HepG2 (cell line): ENCODE measurements at regions not wholly inside any gene's neighbourhood (a gene's known extent, or its start where the extent isn't known, plus 50 kb on each side); places are given as distances from the start of the nearest gene placed in this dataset.
A peak's percentile ranks its signal among the peaks of the same experiment; 100 is the strongest.

Experiments used
- ATAC-seq: fragments of 200-7000 bp; cut with Tn5 transposase; 3 replicates; pipeline ENCODE4 v1.9.1; 2020; ENCODE audit warnings: mild to moderate bottlenecking, moderate library complexity
- BruUV-seq: library from RNA; stranded (reverse); fragments of 400-500 nt; replicated peaks from 2 replicates; lab custom pipeline; 2021; lab: Mats Ljungman, UMichigan
- CTCF ChIA-PET: fragments of 300-600 bp; formaldehyde crosslinking; extraction: SDS; loops from one replicate; lab custom pipeline; 2021; ENCODE audit warnings: low total read pairs, inconsistent platforms, low intra/inter-chr PET ratio; lab: Yijun Ruan, JAX
- POLR2A ChIA-PET: fragments of 350-600 bp; sonication (Branson Sonifier 250); formaldehyde crosslinking; loops from one replicate; lab custom pipeline; 2020; ENCODE audit warnings: antibody characterized with exemption, inconsistent platforms; lab: Yijun Ruan, JAX
- DNase-seq: peaks from one replicate; pipeline ENCODE4 v3.0.0-alpha.2; 2015; ENCODE audit warnings: low spot score
- FAIRE-seq: peaks from 3 replicates; lab custom pipeline; 2011; peaks lifted over from hg19 to GRCh38; lab: Jason Lieb, UNC
- H2AFZ ChIP-seq: one replicate; pipeline ENCODE4 v1.6.1; 2011; ENCODE audit warnings: low read length, inconsistent platforms
- H3K27ac ChIP-seq: fragments of 300-600 bp; 3 replicates; pipeline ENCODE4 v1.8.0; 2011; ENCODE audit warnings: mixed run types, mild to moderate bottlenecking, mixed read lengths, low read length, inconsistent platforms; ENCODE audit not compliant: insufficient read depth; ENCODE audit errors: extremely low read length
- H3K27me3 ChIP-seq, 2 experiments: fragments of 200-600 bp in 1 of 2; 2 replicates in 1 of 2; 3 replicates in 1 of 2; pipeline versions ENCODE4 v1.6.0 to v1.8.0; 2011; ENCODE audit warnings: low read length in 2 of 2, mild to moderate bottlenecking in 2 of 2, moderate library complexity in 2 of 2, inconsistent platforms in 1 of 2; ENCODE audit not compliant: insufficient read depth in 2 of 2, control insufficient read depth in 1 of 2
- H3K36me3 ChIP-seq, 2 experiments: fragments of 200-600 bp in 1 of 2; replicated peaks in 1 of 2; 2 replicates in 1 of 2; 3 replicates in 1 of 2; pipeline versions ENCODE4 v1.5.1 to v1.8.0; 2011; ENCODE audit warnings: low read length in 2 of 2, inconsistent platforms in 1 of 2; ENCODE audit not compliant: insufficient read depth in 2 of 2, control insufficient read depth in 1 of 2
- H3K4me1 ChIP-seq: 2 replicates; pipeline ENCODE4 v1.5.1; 2012; ENCODE audit warnings: low read length, inconsistent platforms; ENCODE audit not compliant: insufficient read depth
- H3K4me2 ChIP-seq: 2 replicates; pipeline ENCODE4 v1.6.0; 2011; ENCODE audit warnings: low read depth, low read length, inconsistent platforms
- H3K4me3 ChIP-seq, 3 experiments: fragments of 200-600 bp in 1 of 3; sonication (generic), shearing (Covaris generic) in 1 of 3; replicated peaks in 1 of 3; 2 replicates each; pipeline ENCODE4 v1.5.1; 2011 to 2016; ENCODE audit warnings: low read length in 3 of 3, inconsistent platforms in 2 of 3, low read depth in 2 of 3, mild to moderate bottlenecking in 2 of 3, control low read depth in 1 of 3, mixed read lengths in 1 of 3; ENCODE audit not compliant: insufficient read depth in 1 of 3
- H3K79me2 ChIP-seq: one replicate; pipeline ENCODE4 v1.6.1; 2011; ENCODE audit warnings: low read length, inconsistent platforms; ENCODE audit not compliant: insufficient read depth
- H3K9ac ChIP-seq: 2 replicates; pipeline ENCODE4 v1.6.0; 2011; ENCODE audit warnings: mild to moderate bottlenecking, low read depth, low read length, inconsistent platforms; ENCODE audit not compliant: insufficient read depth
- H3K9me3 ChIP-seq: 2 replicates; pipeline ENCODE4 v1.5.1; 2012; ENCODE audit warnings: mild to moderate bottlenecking, low read length
- H4K20me1 ChIP-seq: 2 replicates; pipeline ENCODE4 v1.6.0; 2011; ENCODE audit warnings: inconsistent platforms, mild to moderate bottlenecking, low read length, moderate library complexity; ENCODE audit not compliant: insufficient read depth
- MTF2 ChIP-seq: sonication (generic); formaldehyde crosslinking; IDR thresholded peaks from 2 replicates; pipeline ENCODE4 v1.5.0; 2020; ENCODE audit warnings: missing genetic modification reagents, borderline replicate concordance
- POGZ ChIP-seq: sonication (generic); formaldehyde crosslinking; IDR thresholded peaks from 2 replicates; pipeline ENCODE4 v1.4.0; 2020; ENCODE audit warnings: mild to moderate bottlenecking, missing genetic modification reagents
- ZNF260 ChIP-seq: sonication (generic); formaldehyde crosslinking; IDR thresholded peaks from 2 replicates; pipeline ENCODE4 v1.4.0; 2020; ENCODE audit warnings: missing genetic modification reagents, low read depth, mild to moderate bottlenecking, borderline replicate concordance
- ZNF629 ChIP-seq: sonication (generic); formaldehyde crosslinking; conservative IDR thresholded peaks from 2 replicates; pipeline ENCODE4 v1.5.0; 2020; ENCODE audit warnings: missing genetic modification reagents
- ZSCAN25 ChIP-seq: sonication (generic); formaldehyde crosslinking; IDR thresholded peaks from 2 replicates; pipeline ENCODE4 v1.8.0; 2022; ENCODE audit warnings: mild to moderate bottlenecking, missing genetic modification reagents
- WGBS: methylation state at CpG from one replicate; pipeline ENCODE4 v1.1.6; 2017; ENCODE audit warnings: low lambda C conversion rate; 5-methylcytosine and 5-hydroxymethylcytosine counted together
- in situ Hi-C: cut with HindIII; loops from 2 replicates; pipeline ENCODE4 v1.10.0; 2017; ENCODE audit warnings: low pct_unique_long_range_greater_than_20kb; ENCODE audit not compliant: extremely low pct_ligation_motif_present
- intact Hi-C: fragments of 100-400 bp; cut with micrococcal nuclease; formaldehyde crosslinking; loops from one replicate; pipeline ENCODE4 v1.10.0; 2022; ENCODE audit not compliant: unreplicated experiment
- TF ChIP-seq, protein P1 (sequence below): sonication (generic); formaldehyde crosslinking; conservative IDR thresholded peaks from 2 replicates; pipeline ENCODE4 v1.4.0; 2020; ENCODE audit warnings: missing genetic modification reagents
- TF ChIP-seq, protein P2 (sequence below): sonication (generic); formaldehyde crosslinking; IDR thresholded peaks from 2 replicates; pipeline ENCODE4 v1.5.0; 2020; ENCODE audit warnings: mild to moderate bottlenecking, missing genetic modification reagents

DNA sequence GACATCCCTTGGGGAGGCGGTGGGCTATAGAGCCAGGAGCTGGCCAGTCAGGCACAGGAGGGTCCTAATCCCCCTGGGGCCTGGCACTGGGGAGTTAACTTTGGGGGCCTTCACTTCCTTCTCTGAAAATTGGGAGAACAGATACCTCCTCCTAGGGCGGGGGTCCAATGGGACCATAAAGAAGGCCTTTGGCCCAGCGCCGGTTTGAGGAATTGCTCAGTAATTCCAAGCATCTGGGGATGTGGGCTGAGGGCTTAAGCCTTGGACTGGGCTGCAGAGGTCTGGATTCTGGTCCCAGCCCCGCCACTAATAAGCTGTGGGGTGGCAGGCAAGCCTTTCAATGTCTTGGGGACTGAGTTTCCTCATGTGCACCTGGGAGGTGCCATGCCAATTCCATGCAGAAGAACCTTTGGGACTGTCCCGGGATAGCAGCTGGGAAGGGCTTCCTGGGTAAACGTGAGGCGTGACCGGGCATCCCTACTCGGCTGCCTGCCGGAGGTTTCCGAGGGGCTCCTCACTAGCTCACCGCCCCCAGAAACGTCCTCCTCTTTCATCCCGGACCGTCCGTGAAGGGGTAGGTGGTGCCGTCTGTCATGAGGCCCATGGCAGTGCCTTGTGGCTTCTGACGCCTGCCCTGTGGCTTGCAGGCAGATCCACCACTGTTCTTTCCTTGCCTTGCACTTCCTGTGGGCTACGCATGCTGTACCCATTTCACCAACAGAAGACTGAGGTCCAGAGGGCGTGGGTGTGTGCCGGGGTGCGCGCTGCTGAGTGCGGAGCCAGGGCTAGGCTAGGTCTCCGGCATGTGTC is 67.4 kb upstream of the HPCAL1 start:
- no peaks in the 10 kb centered on the region for H4K20me1 ChIP-seq
- no peak overlapping the region for H3K9ac ChIP-seq
- no peak overlapping the region for H3K4me3 ChIP-seq
- H3K36me3 ChIP-seq: no peaks in the 10 kb centered on the region
- DNase-seq: no peak
- H3K27me3 ChIP-seq: peaks cover 19 to 91% of the 10 kb centered on the region in 2 experiments
- ATAC-seq: no peak
- intact Hi-C loops (no loop called here), in situ Hi-C loops (no loop called here)
- BruUV-seq: no TSS peak
- no peaks in the 10 kb centered on the region for H3K9me3 ChIP-seq
- H3K4me2 ChIP-seq: no peak overlapping the region
- H3K79me2 ChIP-seq: no peaks in the 10 kb centered on the region
- no peak overlapping the region for H2AFZ ChIP-seq
- POLR2A ChIA-PET: no interaction called here
- H3K27ac ChIP-seq: no peak overlapping the region
- 0 out of 2 replicates have a peak, but pooled peaks cover 5% of the 10 kb centered on the region for H3K4me1 ChIP-seq
- FAIRE-seq: no peak
- CTCF ChIA-PET: no interaction called here
- 29% methylated on average over 17 of the region's 26 CpGs for WGBS
- TF ChIP-seq ZNF629 (CRISPR knock-in tag): peak; percentile 78
- TF ChIP-seq ZSCAN25: no peak
- 0 out of 2 replicates have a peak, but pooled peaks have one; percentile 44 for TF ChIP-seq MTF2 (CRISPR knock-in tag)
- TF ChIP-seq, all 625 proteins: peak for 2

DNA sequence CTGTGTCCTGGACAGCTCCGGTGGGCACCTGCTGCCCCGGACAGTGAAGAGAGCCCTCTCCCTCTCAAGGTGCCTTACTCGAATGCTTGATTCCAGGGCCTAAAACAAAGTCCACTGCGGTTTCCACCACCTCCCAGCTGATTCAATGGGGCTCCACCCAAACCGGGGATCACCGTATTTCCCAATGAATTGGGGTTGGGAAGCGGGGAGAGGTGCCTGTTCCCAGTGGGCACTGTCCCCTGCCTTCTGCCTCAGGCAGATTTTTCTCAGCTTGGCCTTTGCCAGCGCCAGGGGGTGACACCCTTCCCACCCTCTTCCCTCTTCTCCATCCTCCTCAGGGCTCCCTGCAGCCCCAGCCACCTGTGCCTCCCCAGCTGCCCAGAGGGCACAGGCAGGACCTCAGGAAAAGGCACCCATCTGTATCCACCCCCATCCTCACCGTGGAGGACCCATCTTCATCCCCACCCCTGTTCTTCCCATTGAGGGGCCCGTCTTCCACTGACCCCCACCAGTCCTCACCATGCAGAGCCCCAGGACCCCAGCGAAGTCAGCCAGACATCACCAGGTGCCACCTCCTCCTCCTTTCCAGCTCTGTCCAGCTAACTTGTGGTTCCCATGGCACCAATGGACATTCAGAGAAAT is 66.7 kb upstream of the HPCAL1 start:
- H3K79me2 ChIP-seq: no peaks in the 10 kb centered on the region
- H3K9ac ChIP-seq: no peak overlapping the region
- H3K27me3 ChIP-seq: peaks cover 18 to 92% of the 10 kb centered on the region in 2 experiments
- no peaks in the 10 kb centered on the region for H3K36me3 ChIP-seq
- no peak overlapping the region for H3K27ac ChIP-seq
- H3K9me3 ChIP-seq: no peaks in the 10 kb centered on the region
- BruUV-seq: no TSS peak
- no peak overlapping the region for H3K4me2 ChIP-seq
- no peak for FAIRE-seq
- 22% methylated on average over 9 of the region's 11 CpGs for WGBS
- no peak for ATAC-seq
- ChIA-PET POLR2A (no interaction called here), CTCF (no interaction called here)
- H3K4me1 ChIP-seq: 0 out of 2 replicates have a peak, but pooled peaks cover 5% of the 10 kb centered on the region
- in situ Hi-C loops: no loop called here
- intact Hi-C loops: no loop called here
- H2AFZ ChIP-seq: no peak overlapping the region
- no peak for DNase-seq
- no peak overlapping the region for H3K4me3 ChIP-seq
- TF ChIP-seq ZNF260 (CRISPR knock-in tag): no peak
- TF ChIP-seq POGZ (CRISPR knock-in tag): no peak
- TF ChIP-seq, protein P1, sequence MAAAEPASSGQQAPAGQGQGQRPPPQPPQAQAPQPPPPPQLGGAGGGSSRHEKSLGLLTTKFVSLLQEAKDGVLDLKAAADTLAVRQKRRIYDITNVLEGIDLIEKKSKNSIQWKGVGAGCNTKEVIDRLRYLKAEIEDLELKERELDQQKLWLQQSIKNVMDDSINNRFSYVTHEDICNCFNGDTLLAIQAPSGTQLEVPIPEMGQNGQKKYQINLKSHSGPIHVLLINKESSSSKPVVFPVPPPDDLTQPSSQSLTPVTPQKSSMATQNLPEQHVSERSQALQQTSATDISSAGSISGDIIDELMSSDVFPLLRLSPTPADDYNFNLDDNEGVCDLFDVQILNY (CRISPR knock-in tag): no peak
- TF ChIP-seq, protein P2, sequence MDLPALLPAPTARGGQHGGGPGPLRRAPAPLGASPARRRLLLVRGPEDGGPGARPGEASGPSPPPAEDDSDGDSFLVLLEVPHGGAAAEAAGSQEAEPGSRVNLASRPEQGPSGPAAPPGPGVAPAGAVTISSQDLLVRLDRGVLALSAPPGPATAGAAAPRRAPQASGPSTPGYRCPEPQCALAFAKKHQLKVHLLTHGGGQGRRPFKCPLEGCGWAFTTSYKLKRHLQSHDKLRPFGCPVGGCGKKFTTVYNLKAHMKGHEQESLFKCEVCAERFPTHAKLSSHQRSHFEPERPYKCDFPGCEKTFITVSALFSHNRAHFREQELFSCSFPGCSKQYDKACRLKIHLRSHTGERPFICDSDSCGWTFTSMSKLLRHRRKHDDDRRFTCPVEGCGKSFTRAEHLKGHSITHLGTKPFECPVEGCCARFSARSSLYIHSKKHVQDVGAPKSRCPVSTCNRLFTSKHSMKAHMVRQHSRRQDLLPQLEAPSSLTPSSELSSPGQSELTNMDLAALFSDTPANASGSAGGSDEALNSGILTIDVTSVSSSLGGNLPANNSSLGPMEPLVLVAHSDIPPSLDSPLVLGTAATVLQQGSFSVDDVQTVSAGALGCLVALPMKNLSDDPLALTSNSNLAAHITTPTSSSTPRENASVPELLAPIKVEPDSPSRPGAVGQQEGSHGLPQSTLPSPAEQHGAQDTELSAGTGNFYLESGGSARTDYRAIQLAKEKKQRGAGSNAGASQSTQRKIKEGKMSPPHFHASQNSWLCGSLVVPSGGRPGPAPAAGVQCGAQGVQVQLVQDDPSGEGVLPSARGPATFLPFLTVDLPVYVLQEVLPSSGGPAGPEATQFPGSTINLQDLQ (CRISPR knock-in tag): no peak
- no peaks in the 10 kb centered on the region for H4K20me1 ChIP-seq
